ENCODE measurements at regions not wholly inside any gene's neighbourhood (a gene's known extent, or its start where the extent isn't known, plus 50 kb on each side); places are given as distances from the start of the nearest gene placed in this dataset.

GRCh38 chr3:19744047-19744446 is 190.0 kb downstream of the EFHB start:
- Mint-ChIP-seq H3K9me3 (no peaks in the 10 kb centered on the region), H3K27ac (no peak overlapping the region), H3K4me3 (no peak overlapping the region), H3K27me3 (ENCODE audit: low read depth, poor library complexity) (no peaks in the 10 kb centered on the region), H3K36me3 (ENCODE audit: low read depth) (no peaks in the 10 kb centered on the region), H3K4me1 (peaks cover 38% of the 10 kb centered on the region)
- TF ChIP-seq CTCF (IDR thresholded peaks at IDR 0.05) = no peak
- no peak for DNase-seq

- Mint-ChIP-seq H3K27me3 (ENCODE audit: low read depth, poor library complexity) (no peaks in the 10 kb centered on the region), H3K36me3 (ENCODE audit: low read depth) (no peaks in the 10 kb centered on the region), H3K27ac (no peak overlapping the region), H3K9me3 (no peaks in the 10 kb centered on the region), H3K4me3 (no peak overlapping the region), H3K4me1 (peaks cover 43% of the 10 kb centered on the region)
- no peak for DNase-seq
- no peak for TF ChIP-seq CTCF (IDR thresholded peaks at IDR 0.05)
These were observed 191.1 kb downstream of the EFHB start for GRCh38 chr3:19742935-19743334.

GRCh38 chr3:19739504-19739903 is 194.5 kb downstream of the EFHB start:
- Mint-ChIP-seq H3K36me3 (ENCODE audit: low read depth) (no peaks in the 10 kb centered on the region), H3K27ac (peak overlapping the region; percentile 93), H3K4me3 (no peak overlapping the region), H3K9me3 (no peaks in the 10 kb centered on the region), H3K4me1 (peaks cover 39% of the 10 kb centered on the region), H3K27me3 (ENCODE audit: low read depth, poor library complexity) (no peaks in the 10 kb centered on the region)
- TF ChIP-seq CTCF (IDR thresholded peaks at IDR 0.05) = no peak
- no peak for DNase-seq

GRCh38 chr3:19738846-19739245 is 195.2 kb downstream of the EFHB start:
- peak overlapping the region; percentile 93 for H3K27ac Mint-ChIP-seq
- no peaks in the 10 kb centered on the region for H3K36me3 Mint-ChIP-seq (ENCODE audit: low read depth)
- peak overlapping the region; percentile 13 for H3K4me3 Mint-ChIP-seq
- H3K27me3 Mint-ChIP-seq (ENCODE audit: low read depth, poor library complexity) = no peaks in the 10 kb centered on the region
- H3K9me3 Mint-ChIP-seq = no peaks in the 10 kb centered on the region
- TF ChIP-seq CTCF (IDR thresholded peaks at IDR 0.05) = no peak
- DNase-seq = no peak
- H3K4me1 Mint-ChIP-seq = peaks cover 38% of the 10 kb centered on the region

- no peak overlapping the region for H3K4me3 Mint-ChIP-seq
- no peak for DNase-seq
- H3K27ac Mint-ChIP-seq = no peak overlapping the region
- peaks cover 16% of the 10 kb centered on the region for H3K4me1 Mint-ChIP-seq
- no peak for TF ChIP-seq CTCF (IDR thresholded peaks at IDR 0.05)
- no peaks in the 10 kb centered on the region for H3K27me3 Mint-ChIP-seq (ENCODE audit: low read depth, poor library complexity)
- no peaks in the 10 kb centered on the region for H3K9me3 Mint-ChIP-seq
- no peaks in the 10 kb centered on the region for H3K36me3 Mint-ChIP-seq (ENCODE audit: low read depth)
These were observed 198.9 kb downstream of the EFHB start for GRCh38 chr3:19735111-19735510.

GRCh38 chr3:19734453-19734852 is 199.6 kb downstream of the EFHB start:
- no peak for DNase-seq
- Mint-ChIP-seq H3K27me3 (ENCODE audit: low read depth, poor library complexity) (no peaks in the 10 kb centered on the region), H3K9me3 (no peaks in the 10 kb centered on the region), H3K27ac (no peak overlapping the region), H3K4me3 (no peak overlapping the region), H3K36me3 (ENCODE audit: low read depth) (no peaks in the 10 kb centered on the region), H3K4me1 (peaks cover 9% of the 10 kb centered on the region)
- no peak for TF ChIP-seq CTCF (IDR thresholded peaks at IDR 0.05)
